ENCODE measurements at regions not wholly inside any gene's neighbourhood (a gene's known extent, or its start where the extent isn't known, plus 50 kb on each side); places are given as distances from the start of the nearest gene placed in this dataset.

DNA sequence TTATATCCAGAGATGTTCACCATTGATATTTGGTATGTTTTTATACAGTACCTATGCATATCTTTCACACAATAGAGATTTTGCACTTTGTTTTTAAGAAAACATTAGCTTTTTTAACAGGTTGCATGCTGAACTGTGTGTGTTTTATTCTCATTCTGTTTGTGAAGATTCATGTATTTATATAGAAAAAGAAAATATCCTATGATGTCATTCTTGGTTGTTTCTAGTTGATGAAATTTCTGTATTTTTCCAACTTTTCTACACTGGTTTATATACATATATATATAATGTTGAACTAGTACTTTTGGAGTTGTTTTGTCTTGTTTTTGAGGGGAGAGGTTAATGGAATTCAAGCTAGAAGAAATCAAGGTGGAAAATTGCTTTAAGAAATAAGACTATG, 143.8 kb downstream of the MATN1 start:
- CTCF ChIA-PET, result no interaction called here
- no peaks in the 10 kb centered on the region for H3K36me3 ChIP-seq (ENCODE audit: control insufficient read depth in 2 of 2, insufficient read depth in 2 of 2, low read length in 1 of 2)

More for the DNA sequence above, 143.8 kb downstream of the MATN1 start:
- Histone ChIP-seq H3K79me2 (ENCODE audit: control insufficient read depth, insufficient read depth, low read length) (no peaks in the 10 kb centered on the region), H3K9ac (ENCODE audit: control insufficient read depth, insufficient read depth, low read length) (no peak overlapping the region), H3K4me3 (no peak overlapping the region), H2AFZ (ENCODE audit: control insufficient read depth, low read depth, low read length) (no peak overlapping the region), H3K27me3 (replicated peaks in 1 of 2; ENCODE audit: control insufficient read depth in 2 of 2, insufficient read depth in 2 of 2, low read length in 1 of 2) (peaks cover 0 to 2% of the 10 kb centered on the region in 2 experiments; a peak in 2 of 4 replicates), H3K4me2 (ENCODE audit: control insufficient read depth, insufficient read depth) (no peak overlapping the region), H3K4me1 (ENCODE audit: control insufficient read depth, insufficient read depth, low read length) (no peaks in the 10 kb centered on the region), H3K27ac (ENCODE audit: control insufficient read depth, insufficient read depth) (no peak overlapping the region), H4K20me1 (ENCODE audit: control insufficient read depth, insufficient read depth) (no peaks in the 10 kb centered on the region), H3K9me3 (replicated peaks; ENCODE audit: control insufficient read depth, insufficient read depth, low read length) (no peaks in the 10 kb centered on the region)
- in situ Hi-C loops (cut with MboI), result no loop called here
- intact Hi-C loops (cut with micrococcal nuclease; ENCODE audit: unreplicated experiment), result no loop called here
- SMC1A ChIA-PET (ENCODE audit: uncharacterized antibody, unreplicated experiment), result no interaction called here
- ATAC-seq (no peak), FAIRE-seq (no peak), DNase-seq (ENCODE audit: low read depth, low spot score) (no peak)
- POLR2A ChIA-PET, result no interaction called here
- BruUV-seq (replicated peaks), result no TSS peak
- RAD21 ChIA-PET (ENCODE audit: unreplicated experiment), result no interaction called here
- no peak for TF ChIP-seq ZBTB11 (CRISPR knock-in tag; IDR thresholded peaks at IDR 0.05)
- TF ChIP-seq, protein P1, sequence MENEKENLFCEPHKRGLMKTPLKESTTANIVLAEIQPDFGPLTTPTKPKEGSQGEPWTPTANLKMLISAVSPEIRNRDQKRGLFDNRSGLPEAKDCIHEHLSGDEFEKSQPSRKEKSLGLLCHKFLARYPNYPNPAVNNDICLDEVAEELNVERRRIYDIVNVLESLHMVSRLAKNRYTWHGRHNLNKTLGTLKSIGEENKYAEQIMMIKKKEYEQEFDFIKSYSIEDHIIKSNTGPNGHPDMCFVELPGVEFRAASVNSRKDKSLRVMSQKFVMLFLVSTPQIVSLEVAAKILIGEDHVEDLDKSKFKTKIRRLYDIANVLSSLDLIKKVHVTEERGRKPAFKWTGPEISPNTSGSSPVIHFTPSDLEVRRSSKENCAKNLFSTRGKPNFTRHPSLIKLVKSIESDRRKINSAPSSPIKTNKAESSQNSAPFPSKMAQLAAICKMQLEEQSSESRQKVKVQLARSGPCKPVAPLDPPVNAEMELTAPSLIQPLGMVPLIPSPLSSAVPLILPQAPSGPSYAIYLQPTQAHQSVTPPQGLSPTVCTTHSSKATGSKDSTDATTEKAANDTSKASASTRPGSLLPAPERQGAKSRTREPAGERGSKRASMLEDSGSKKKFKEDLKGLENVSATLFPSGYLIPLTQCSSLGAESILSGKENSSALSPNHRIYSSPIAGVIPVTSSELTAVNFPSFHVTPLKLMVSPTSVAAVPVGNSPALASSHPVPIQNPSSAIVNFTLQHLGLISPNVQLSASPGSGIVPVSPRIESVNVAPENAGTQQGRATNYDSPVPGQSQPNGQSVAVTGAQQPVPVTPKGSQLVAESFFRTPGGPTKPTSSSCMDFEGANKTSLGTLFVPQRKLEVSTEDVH (IDR thresholded peaks at IDR 0.05; ENCODE audit: low read depth, partially characterized antibody), result no peak
- TF ChIP-seq SUZ12 (IDR thresholded peaks at IDR 0.05; ENCODE audit: unreplicated experiment), result no peak
- TF ChIP-seq RCOR1 (conservative IDR thresholded peaks at IDR 0.05; ENCODE audit: low read depth, low read length), result no peak
